Vagina (tissue), 2 donors: ENCODE measurements at regions not wholly inside any gene's neighbourhood (a gene's known extent, or its start where the extent isn't known, plus 50 kb on each side); places are given as distances from the start of the nearest gene placed in this dataset.

Experiments
- DNase-seq, 2 donors: peaks; one replicate each; pipeline ENCODE4 v3.0.0-alpha.2; 2017; ENCODE audit errors: extremely low spot score in 2 of 2
- H3K27ac ChIP-seq: fragments of 200-600 bp; sonication (generic); one replicate; pipeline ENCODE4 v1.5.1; 2019
- H3K27me3 ChIP-seq: fragments of 200-600 bp; sonication (generic); one replicate; pipeline ENCODE4 v1.5.1; 2019
- H3K36me3 ChIP-seq, 2 donors: fragments of 200-600 bp; sonication (generic); one replicate each; pipeline ENCODE4 v1.5.1; 2017 to 2019
- H3K4me1 ChIP-seq: fragments of 200-600 bp; sonication (generic); one replicate; pipeline ENCODE4 v1.5.1; 2019
- H3K4me3 ChIP-seq, 2 donors: fragments of 200-600 bp; sonication (generic); 1 replicate in 1 of 2; 2 replicates in 1 of 2; pipeline ENCODE4 v1.5.1; 2016 to 2019
- H3K9me3 ChIP-seq: fragments of 200-600 bp; sonication (generic); one replicate; pipeline ENCODE4 v1.5.1; 2019
- POLR2A ChIP-seq, 2 donors: fragments of 450-650 bp; IDR thresholded peaks; one replicate each; pipeline ENCODE4 v1.6.1; 2017; ENCODE audit warnings: antibody characterized with exemption in 2 of 2, mild to moderate bottlenecking in 2 of 2, moderate library complexity in 2 of 2
- POLR2AphosphoS5 ChIP-seq, 2 donors: sonication (generic); formaldehyde crosslinking; IDR thresholded peaks; one replicate each; pipeline ENCODE4 v1.9.0; 2017; ENCODE audit warnings: antibody characterized with exemption in 2 of 2, mild to moderate bottlenecking in 2 of 2, low read depth in 1 of 2; ENCODE audit not compliant: insufficient read depth in 1 of 2
- intact Hi-C: fragments of 100-400 bp; cut with DNase I; formaldehyde crosslinking; loops from one replicate; pipeline ENCODE4 v1.15.1; 2023
- TF ChIP-seq, protein P1 (sequence below), 3 experiments: fragments of 450-650 bp in 2 of 3; fragments of 200-600 bp in 1 of 3; sonication (generic) in 1 of 3; IDR thresholded peaks; one replicate each; pipeline ENCODE4 v1.5.1; 2017 to 2019; ENCODE audit warnings: antibody characterized with exemption in 3 of 3, mild to moderate bottlenecking in 2 of 3, moderate library complexity in 2 of 3

DNA sequence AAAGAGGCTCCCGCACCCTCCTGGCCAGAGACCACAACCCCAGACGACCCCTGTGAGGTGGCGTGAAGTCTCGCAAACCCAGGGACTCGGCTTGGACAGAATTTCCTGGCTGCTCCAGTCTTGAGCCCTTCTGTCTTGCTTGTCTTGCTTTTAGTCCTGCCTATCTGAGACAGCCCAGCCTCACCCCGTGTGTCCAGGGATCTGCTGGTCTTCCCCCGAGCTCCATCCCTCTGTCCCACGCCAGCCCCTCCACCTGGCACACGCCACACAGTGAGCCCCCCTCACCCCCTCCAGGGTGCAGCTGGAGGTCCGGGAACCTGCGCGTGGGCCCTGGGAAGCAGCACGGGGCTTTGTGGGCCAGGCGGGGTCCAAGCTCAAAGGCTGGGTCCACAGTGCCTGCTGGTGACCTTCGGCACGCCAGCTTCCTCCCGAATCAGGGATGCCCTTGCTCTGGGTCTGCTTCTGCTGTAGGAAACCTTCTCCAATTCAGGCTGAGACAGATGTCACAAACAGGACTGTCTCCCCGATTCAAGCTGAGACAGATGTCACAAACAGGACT, 97.1 kb downstream of the SIK1 start:
- no peak for DNase-seq
- Histone ChIP-seq H3K36me3 (no peaks in the 10 kb centered on the region), H3K4me1 (peaks cover 28% of the 10 kb centered on the region), H3K4me3 (no peak overlapping the region), H3K27ac (no peak overlapping the region), H3K27me3 (no peaks in the 10 kb centered on the region), H3K9me3 (no peaks in the 10 kb centered on the region)
- intact Hi-C loops = no loop called here
- TF ChIP-seq POLR2A (IDR thresholded peaks at IDR 0.05) (no peak), POLR2AphosphoS5 (IDR thresholded peaks at IDR 0.05; ENCODE audit: insufficient read depth in 1 of 2, low read depth in 1 of 2) (no peak)
- TF ChIP-seq, protein P1, sequence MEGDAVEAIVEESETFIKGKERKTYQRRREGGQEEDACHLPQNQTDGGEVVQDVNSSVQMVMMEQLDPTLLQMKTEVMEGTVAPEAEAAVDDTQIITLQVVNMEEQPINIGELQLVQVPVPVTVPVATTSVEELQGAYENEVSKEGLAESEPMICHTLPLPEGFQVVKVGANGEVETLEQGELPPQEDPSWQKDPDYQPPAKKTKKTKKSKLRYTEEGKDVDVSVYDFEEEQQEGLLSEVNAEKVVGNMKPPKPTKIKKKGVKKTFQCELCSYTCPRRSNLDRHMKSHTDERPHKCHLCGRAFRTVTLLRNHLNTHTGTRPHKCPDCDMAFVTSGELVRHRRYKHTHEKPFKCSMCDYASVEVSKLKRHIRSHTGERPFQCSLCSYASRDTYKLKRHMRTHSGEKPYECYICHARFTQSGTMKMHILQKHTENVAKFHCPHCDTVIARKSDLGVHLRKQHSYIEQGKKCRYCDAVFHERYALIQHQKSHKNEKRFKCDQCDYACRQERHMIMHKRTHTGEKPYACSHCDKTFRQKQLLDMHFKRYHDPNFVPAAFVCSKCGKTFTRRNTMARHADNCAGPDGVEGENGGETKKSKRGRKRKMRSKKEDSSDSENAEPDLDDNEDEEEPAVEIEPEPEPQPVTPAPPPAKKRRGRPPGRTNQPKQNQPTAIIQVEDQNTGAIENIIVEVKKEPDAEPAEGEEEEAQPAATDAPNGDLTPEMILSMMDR (IDR thresholded peaks at IDR 0.05) = no peak

DNA sequence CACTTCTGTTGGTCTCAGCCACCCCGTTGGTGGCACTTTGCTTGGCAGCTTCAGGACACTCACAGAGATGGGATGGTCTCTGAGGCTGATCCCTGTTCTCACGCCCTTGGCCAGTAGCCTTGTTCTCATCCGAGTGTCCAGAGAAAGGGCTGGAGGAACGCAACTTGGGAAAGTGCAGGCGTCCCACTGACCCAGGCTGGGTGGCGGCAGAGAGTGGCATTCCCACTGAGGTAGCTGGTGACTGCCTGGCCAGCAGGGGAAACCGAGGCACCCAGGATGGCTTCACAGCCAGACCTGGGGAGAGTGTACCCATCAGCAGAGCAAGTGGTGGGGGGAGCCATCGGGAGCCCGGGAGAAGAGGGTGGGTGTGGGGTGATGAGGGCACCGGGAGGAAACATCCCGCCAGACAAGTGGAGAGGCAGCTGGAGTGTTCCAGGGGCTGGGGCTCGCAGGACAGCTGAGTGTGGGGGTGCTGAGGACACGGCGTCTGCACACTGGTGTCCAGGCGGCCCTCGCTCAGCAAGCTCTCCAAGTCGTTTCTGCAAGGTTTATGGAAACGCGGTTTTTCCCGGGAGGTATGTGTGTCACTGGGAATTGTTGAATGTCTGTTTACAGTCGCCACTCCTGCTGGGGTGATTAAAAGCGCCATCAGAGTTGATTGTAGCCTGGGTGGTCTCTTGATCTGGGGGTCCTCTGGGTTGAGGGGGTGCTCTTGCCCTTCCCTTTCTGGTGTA, 97.8 kb downstream of the SIK1 start:
- no peak overlapping the region for H3K27ac ChIP-seq

DNA sequence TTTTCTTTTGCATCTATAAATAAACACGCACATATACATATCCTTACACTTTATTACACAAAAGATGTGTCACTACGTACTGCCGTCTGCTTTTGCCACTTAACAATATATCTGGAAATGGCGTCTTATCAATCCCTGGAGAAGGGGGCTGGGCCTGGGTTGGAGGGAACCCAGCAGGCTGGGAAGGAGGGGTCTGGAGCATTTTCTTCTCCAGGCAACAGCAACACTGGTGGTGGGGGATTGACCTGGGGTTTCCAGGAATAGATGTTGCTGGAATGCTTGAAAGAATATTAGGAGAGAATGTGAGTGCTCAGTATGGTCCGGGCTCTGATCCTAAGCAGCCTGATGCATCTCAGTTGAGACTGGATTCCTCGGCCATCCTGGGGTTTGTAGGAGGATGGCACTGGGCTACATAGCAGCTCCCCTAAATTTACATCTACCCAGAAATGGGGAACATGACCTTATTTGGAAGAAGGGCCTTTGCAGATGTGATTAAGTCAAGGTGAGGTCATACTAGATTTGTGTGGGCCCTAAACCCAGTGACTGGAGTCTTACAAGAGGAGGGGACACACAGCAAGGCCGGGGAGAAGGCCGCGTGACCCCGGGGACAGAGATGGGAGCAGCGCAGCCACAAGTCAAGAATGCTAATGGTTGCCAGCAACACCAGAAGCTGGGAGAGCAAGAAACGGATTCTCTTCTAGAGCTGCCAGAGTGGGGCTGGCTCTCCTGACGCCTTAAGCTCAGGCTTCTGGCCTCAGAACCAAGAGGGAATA, 98.6 kb downstream of the SIK1 start:
- Histone ChIP-seq H3K4me1 (peaks cover 17% of the 10 kb centered on the region), H3K27ac (no peak overlapping the region), H3K36me3 (no peaks in the 10 kb centered on the region), H3K9me3 (no peaks in the 10 kb centered on the region), H3K4me3 (no peak overlapping the region), H3K27me3 (no peaks in the 10 kb centered on the region)
- no peak for DNase-seq
- intact Hi-C loops = no loop called here
- TF ChIP-seq, protein P1 (IDR thresholded peaks at IDR 0.05) = no peak
- no peak for TF ChIP-seq POLR2A (IDR thresholded peaks at IDR 0.05)
- TF ChIP-seq POLR2AphosphoS5 (IDR thresholded peaks at IDR 0.05; ENCODE audit: insufficient read depth in 1 of 2, low read depth in 1 of 2) = no peak

More for the DNA sequence above, 97.8 kb downstream of the SIK1 start:
- Histone ChIP-seq H3K27me3 (no peaks in the 10 kb centered on the region), H3K4me1 (peaks cover 25% of the 10 kb centered on the region), H3K4me3 (no peak overlapping the region), H3K9me3 (no peaks in the 10 kb centered on the region), H3K36me3 (no peaks in the 10 kb centered on the region)
- intact Hi-C loops = no loop called here
- no peak for DNase-seq
- TF ChIP-seq POLR2A (IDR thresholded peaks at IDR 0.05) (no peak), POLR2AphosphoS5 (IDR thresholded peaks at IDR 0.05; ENCODE audit: insufficient read depth in 1 of 2, low read depth in 1 of 2) (no peak)
- TF ChIP-seq, protein P1 (IDR thresholded peaks at IDR 0.05) = no peak

DNA sequence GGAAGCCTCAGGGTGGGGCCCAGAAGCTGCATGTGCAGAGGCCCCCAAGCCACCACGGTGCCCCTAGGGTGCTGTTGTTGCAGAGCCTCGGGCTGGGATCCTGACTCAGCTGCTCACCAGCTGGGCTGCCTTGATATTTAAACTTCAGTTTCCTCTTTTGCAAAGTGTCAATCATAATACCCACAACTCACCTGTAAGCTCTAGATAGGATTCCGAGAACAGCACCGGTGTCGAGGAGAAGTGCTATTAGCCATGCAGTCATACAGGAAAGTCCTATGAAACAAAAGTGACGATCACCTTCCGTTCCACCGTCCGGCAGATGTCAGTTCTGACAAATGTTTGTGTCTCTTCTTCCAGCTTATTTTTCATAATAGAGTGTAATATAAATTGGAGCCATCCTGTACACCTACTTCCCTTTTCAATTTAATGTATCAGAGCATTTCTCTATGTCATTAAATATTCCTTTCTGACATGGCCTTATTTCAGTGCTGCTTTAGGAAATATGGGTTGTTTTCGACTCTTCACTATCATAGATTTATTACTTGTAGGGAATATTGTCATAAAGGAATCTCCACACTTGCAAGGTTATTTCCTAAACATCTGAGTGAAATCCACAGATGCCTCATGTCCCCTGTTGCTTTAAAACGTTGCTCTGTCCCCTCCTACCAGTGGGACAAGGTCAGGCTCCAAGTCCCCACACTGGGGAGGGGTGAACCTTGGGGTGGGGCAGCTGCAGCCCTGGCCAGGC, 100.8 kb downstream of the SIK1 start:
- H3K4me1 ChIP-seq = no peaks in the 10 kb centered on the region
- H3K9me3 ChIP-seq = no peaks in the 10 kb centered on the region
- H3K36me3 ChIP-seq = no peaks in the 10 kb centered on the region
- no peak overlapping the region for H3K4me3 ChIP-seq
- intact Hi-C loops = no loop called here
- TF ChIP-seq POLR2A (IDR thresholded peaks at IDR 0.05) (no peak), POLR2AphosphoS5 (IDR thresholded peaks at IDR 0.05; ENCODE audit: insufficient read depth in 1 of 2, low read depth in 1 of 2) (no peak)
- TF ChIP-seq, protein P1 (IDR thresholded peaks at IDR 0.05) = no peak
- no peak overlapping the region for H3K27ac ChIP-seq
- no peaks in the 10 kb centered on the region for H3K27me3 ChIP-seq
- DNase-seq = no peak
